ENCODE measurements at regions not wholly inside any gene's neighbourhood (a gene's known extent, or its start where the extent isn't known, plus 50 kb on each side); places are given as distances from the start of the nearest gene placed in this dataset.

- Histone ChIP-seq H3K4me3 (replicated peaks in 1 of 3; ENCODE audit: insufficient read depth in 1 of 3, low read depth in 1 of 3, low read length in 3 of 3) (no peak overlapping the region), H3K9ac (replicated peaks; ENCODE audit: extremely low read depth, insufficient read depth, low read length) (no peak overlapping the region), H3K27me3 (ENCODE audit: control insufficient read depth in 2 of 2, insufficient read depth in 2 of 2, low read length in 2 of 2) (peaks cover 9 to 14% of the 10 kb centered on the region in 2 experiments), H3K4me1 (ENCODE audit: control insufficient read depth, extremely low read depth, insufficient read depth, low read length) (no peaks in the 10 kb centered on the region), H3K27ac (ENCODE audit: insufficient read depth, low read depth, low read length) (no peak overlapping the region), H3K9me1 (replicated peaks; ENCODE audit: control insufficient read depth, extremely low read depth, insufficient read depth, low read length) (no peaks in the 10 kb centered on the region), H3K9me3 (replicated peaks; ENCODE audit: control insufficient read depth, insufficient read depth, low read length) (no peaks in the 10 kb centered on the region), H3K36me3 (ENCODE audit: control insufficient read depth in 2 of 2, extremely low read depth in 1 of 2, insufficient read depth in 2 of 2, low read length in 2 of 2) (no peaks in the 10 kb centered on the region), H3K79me2 (ENCODE audit: control insufficient read depth, insufficient read depth, low read length) (no peaks in the 10 kb centered on the region), H4K20me1 (replicated peaks; ENCODE audit: control insufficient read depth, extremely low read depth, insufficient read depth, low read length) (no peaks in the 10 kb centered on the region), H2AFZ (ENCODE audit: low read depth, low read length) (no peak overlapping the region), H3K4me2 (ENCODE audit: insufficient read depth, low read length) (no peak overlapping the region)
- ChIA-PET POLR2A (no interaction called here), CTCF (interaction anchor here (0.7 to 4.3 kb wide), 3 partner anchors 216 to 315 kb away, joined by 3 to 24 read pairs (median 3); no protein-coding TSS in a partner anchor)
- DNase-seq (ENCODE audit: low read depth, low spot score) (no peak), FAIRE-seq (no peak)
- BruUV-seq (replicated peaks) = no TSS peak
- intact Hi-C loops (cut with micrococcal nuclease) (no loop called here), dilution Hi-C loops (cut with MboI; ENCODE audit: extremely low pct_ligation_motif_present, low sequenced_read_pairs) (no loop called here)
- TF ChIP-seq CTCF (IDR thresholded peaks at IDR 0.05; ENCODE audit: extremely low read depth in 1 of 2, insufficient read depth in 1 of 2, low read depth in 1 of 2, low read length in 2 of 2) (no peak), POLR2AphosphoS5 (IDR thresholded peaks at IDR 0.05; ENCODE audit: insufficient read depth, low read depth, low read length) (no peak), GATA2 (IDR thresholded peaks at IDR 0.05; ENCODE audit: insufficient read depth, insufficient read length, low read depth, low read length) (no peak), MYC (IDR thresholded peaks at IDR 0.05; ENCODE audit: low read depth, low read length) (no peak), MAX (IDR thresholded peaks at IDR 0.05; ENCODE audit: insufficient read depth, insufficient read length) (no peak), JUN (IDR thresholded peaks at IDR 0.05; ENCODE audit: borderline replicate concordance, insufficient read depth, insufficient read length, low read depth) (no peak), FOS (IDR thresholded peaks at IDR 0.05; ENCODE audit: borderline replicate concordance, insufficient read depth, low read length) (no peak), POLR2A (IDR thresholded peaks at IDR 0.05; ENCODE audit: low read depth, low read length) (no peak), EZH2 (IDR thresholded peaks at IDR 0.05; ENCODE audit: borderline replicate concordance, low read depth, low read length, severe bottlenecking) (no peak)
Measured at GRCh38 chr4:77384094-77384493, 221.5 kb upstream of the CXCL13 start.

All from endothelial cell of umbilical vein (primary cell).